Activated CD8-positive, alpha-beta T cell treated with anti-CD3 and anti-CD28 coated beads for 36 hours (primary cell): ENCODE measurements at regions not wholly inside any gene's neighbourhood (a gene's known extent, or its start where the extent isn't known, plus 50 kb on each side); places are given as distances from the start of the nearest gene placed in this dataset.

Experiments
- ATAC-seq: fragments of 200-7000 bp; cut with Tn5 transposase; one replicate; pipeline ENCODE4 v1.10.0; 2021; ENCODE audit warnings: mild to moderate bottlenecking, moderate library complexity
- CTCF ChIA-PET: fragments of 350-600 bp; sonication (Branson Sonifier 250); formaldehyde crosslinking; loops from one replicate; lab custom pipeline; 2021; ENCODE audit warnings: antibody characterized with exemption; lab: Charles Lee
- POLR2A ChIA-PET: fragments of 350-600 bp; sonication (Branson Sonifier 250); formaldehyde crosslinking; loops from one replicate; lab custom pipeline; 2021; ENCODE audit warnings: antibody characterized with exemption; lab: Charles Lee
- DNase-seq: peaks from one replicate; pipeline ENCODE4 v3.0.0-alpha.2; 2020
- H3K27ac Mint-ChIP-seq: one replicate; pipeline ENCODE4 v1.8.0; 2021; ENCODE audit warnings: mild to moderate bottlenecking, mixed read lengths
- H3K27me3 Mint-ChIP-seq: one replicate; pipeline ENCODE4 v1.8.0; 2021; ENCODE audit warnings: mixed read lengths
- H3K36me3 Mint-ChIP-seq: one replicate; pipeline ENCODE4 v1.8.0; 2021; ENCODE audit warnings: low read depth, mixed read lengths
- H3K4me1 Mint-ChIP-seq: one replicate; pipeline ENCODE4 v1.8.0; 2021; ENCODE audit warnings: low read depth, mixed read lengths
- H3K4me3 Mint-ChIP-seq: one replicate; pipeline ENCODE4 v1.8.0; 2021; ENCODE audit warnings: mild to moderate bottlenecking, moderate library complexity, mixed read lengths
- H3K9me3 Mint-ChIP-seq: one replicate; pipeline ENCODE4 v1.8.0; 2021; ENCODE audit warnings: mixed read lengths
- intact Hi-C: fragments of 100-400 bp; cut with micrococcal nuclease; formaldehyde crosslinking; loops from one replicate; pipeline ENCODE4 v1.10.0; 2022
- TF ChIP-seq, protein P1 (sequence below): fragments of 200-600 bp; IDR thresholded peaks from one replicate; pipeline ENCODE4 v1.8.0; 2022; ENCODE audit warnings: antibody characterized with exemption, mild to moderate bottlenecking

DNA sequence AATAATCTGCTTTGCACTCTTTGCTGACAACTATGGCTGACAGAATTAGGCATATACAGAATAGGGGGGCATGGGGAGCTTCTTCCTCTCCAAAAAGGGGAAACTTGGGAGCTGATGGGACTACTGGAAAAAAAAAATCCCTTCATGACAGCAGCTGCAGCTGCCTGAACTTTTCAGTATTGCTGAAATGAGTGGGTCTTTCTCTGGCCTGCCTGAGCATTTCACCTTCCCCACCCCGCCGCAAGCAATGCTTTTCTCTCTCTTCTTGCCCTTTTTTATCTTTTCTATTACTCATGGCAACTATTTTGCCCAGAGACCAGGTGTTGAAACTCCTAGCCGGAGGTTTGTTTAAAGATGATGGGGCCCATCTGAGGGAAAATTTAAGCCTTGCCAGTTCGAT lies 244.9 kb downstream of the SEMA3D start:
- Mint-ChIP-seq H3K4me3 (no peak overlapping the region), H3K9me3 (no peaks in the 10 kb centered on the region), H3K4me1 (no peaks in the 10 kb centered on the region), H3K27ac (no peak overlapping the region), H3K27me3 (no peaks in the 10 kb centered on the region), H3K36me3 (no peaks in the 10 kb centered on the region)
- DNase-seq (no peak), ATAC-seq (no peak)
- POLR2A ChIA-PET = no interaction called here
- TF ChIP-seq, protein P1, sequence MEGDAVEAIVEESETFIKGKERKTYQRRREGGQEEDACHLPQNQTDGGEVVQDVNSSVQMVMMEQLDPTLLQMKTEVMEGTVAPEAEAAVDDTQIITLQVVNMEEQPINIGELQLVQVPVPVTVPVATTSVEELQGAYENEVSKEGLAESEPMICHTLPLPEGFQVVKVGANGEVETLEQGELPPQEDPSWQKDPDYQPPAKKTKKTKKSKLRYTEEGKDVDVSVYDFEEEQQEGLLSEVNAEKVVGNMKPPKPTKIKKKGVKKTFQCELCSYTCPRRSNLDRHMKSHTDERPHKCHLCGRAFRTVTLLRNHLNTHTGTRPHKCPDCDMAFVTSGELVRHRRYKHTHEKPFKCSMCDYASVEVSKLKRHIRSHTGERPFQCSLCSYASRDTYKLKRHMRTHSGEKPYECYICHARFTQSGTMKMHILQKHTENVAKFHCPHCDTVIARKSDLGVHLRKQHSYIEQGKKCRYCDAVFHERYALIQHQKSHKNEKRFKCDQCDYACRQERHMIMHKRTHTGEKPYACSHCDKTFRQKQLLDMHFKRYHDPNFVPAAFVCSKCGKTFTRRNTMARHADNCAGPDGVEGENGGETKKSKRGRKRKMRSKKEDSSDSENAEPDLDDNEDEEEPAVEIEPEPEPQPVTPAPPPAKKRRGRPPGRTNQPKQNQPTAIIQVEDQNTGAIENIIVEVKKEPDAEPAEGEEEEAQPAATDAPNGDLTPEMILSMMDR = no peak
- CTCF ChIA-PET = no interaction called here
- intact Hi-C loops = no loop called here

DNA sequence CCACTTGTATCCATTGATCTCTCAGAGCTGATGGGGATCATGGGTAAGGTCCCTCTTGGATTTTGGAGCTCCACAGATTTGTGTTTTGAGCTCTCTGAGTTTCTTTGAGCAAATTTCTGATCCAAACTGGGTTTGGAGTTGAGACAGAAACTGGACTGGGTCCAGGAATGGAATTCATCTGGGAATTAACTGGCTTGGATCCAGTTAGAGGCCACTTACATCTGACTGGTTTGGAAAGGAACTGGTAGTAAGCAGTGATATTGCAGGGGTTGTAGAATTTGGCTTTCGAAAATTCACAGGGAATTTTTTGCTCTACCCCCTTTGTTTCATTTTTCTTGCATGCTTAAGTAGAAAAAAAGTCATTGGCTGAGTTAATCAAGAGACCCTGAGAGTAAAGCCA lies 245.6 kb downstream of the SEMA3D start:
- Mint-ChIP-seq H3K9me3 (no peaks in the 10 kb centered on the region), H3K4me3 (no peak overlapping the region), H3K27me3 (no peaks in the 10 kb centered on the region), H3K27ac (no peak overlapping the region), H3K36me3 (no peaks in the 10 kb centered on the region), H3K4me1 (no peaks in the 10 kb centered on the region)
- CTCF ChIA-PET = interaction anchor here (0.9 kb wide), 1 partner anchor 29 kb away, joined by 3 read pairs; no protein-coding TSS in a partner anchor
- no peak for ATAC-seq
- no peak for DNase-seq
- intact Hi-C loops = no loop called here
- POLR2A ChIA-PET = no interaction called here
- TF ChIP-seq, protein P1 = no peak

DNA sequence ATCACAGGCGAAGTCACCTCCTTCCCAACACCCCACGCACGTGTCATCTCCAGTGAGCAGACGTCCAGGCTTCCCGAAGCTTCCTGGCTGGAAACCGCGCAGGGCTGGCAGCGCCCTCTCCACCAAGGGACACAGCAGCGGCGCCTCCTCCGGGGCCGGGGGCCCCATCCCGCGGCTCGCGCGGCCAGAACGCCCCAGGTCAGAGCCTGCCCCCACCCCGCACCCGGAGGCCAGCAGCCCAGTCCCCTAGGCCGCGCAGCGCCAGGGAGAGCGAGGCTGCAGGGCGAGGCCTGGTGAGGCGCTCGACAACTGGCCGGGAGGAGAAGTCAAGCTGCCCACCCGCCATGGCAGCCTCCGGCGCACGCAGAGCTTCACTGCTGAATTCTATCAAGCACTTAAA lies 247.0 kb downstream of the SEMA3D start:
- TF ChIP-seq, protein P1 = no peak
- CTCF ChIA-PET = no interaction called here

DNA sequence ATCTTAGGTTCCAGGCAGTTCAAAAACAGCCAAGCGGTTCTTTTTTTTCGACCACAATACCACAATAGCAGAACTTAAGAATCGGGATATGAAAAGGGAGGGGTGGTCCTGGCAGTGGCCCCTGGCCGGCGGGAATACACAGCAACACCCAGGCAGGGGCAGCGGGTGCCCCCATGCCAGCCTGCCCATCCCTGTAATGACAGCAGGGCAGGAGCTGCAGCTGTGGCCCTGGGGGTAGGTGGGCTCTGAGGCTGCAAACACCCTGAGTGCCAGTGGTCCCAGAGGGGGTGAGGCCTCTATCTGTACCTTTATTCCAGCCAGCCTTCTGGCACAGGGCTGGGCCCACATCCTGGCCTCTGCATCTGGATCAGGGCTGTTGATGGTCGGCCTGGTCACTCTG lies 247.4 kb downstream of the SEMA3D start:
- no peak for DNase-seq
- H3K27ac Mint-ChIP-seq = no peak overlapping the region
- intact Hi-C loops = no loop called here
- ATAC-seq = no peak
- no peak overlapping the region for H3K4me3 Mint-ChIP-seq
- no peaks in the 10 kb centered on the region for H3K4me1 Mint-ChIP-seq
- H3K36me3 Mint-ChIP-seq = no peaks in the 10 kb centered on the region
- H3K27me3 Mint-ChIP-seq = no peaks in the 10 kb centered on the region
- ChIA-PET CTCF (no interaction called here), POLR2A (no interaction called here)
- TF ChIP-seq, protein P1 = no peak
- no peaks in the 10 kb centered on the region for H3K9me3 Mint-ChIP-seq

More for the DNA sequence above, 247.0 kb downstream of the SEMA3D start:
- ATAC-seq = no peak
- H3K4me1 Mint-ChIP-seq = no peaks in the 10 kb centered on the region
- intact Hi-C loops = no loop called here
- H3K9me3 Mint-ChIP-seq = no peaks in the 10 kb centered on the region
- no peak for DNase-seq
- H3K27ac Mint-ChIP-seq = no peak overlapping the region
- H3K36me3 Mint-ChIP-seq = no peaks in the 10 kb centered on the region
- H3K27me3 Mint-ChIP-seq = no peaks in the 10 kb centered on the region
- POLR2A ChIA-PET = no interaction called here
- no peak overlapping the region for H3K4me3 Mint-ChIP-seq

DNA sequence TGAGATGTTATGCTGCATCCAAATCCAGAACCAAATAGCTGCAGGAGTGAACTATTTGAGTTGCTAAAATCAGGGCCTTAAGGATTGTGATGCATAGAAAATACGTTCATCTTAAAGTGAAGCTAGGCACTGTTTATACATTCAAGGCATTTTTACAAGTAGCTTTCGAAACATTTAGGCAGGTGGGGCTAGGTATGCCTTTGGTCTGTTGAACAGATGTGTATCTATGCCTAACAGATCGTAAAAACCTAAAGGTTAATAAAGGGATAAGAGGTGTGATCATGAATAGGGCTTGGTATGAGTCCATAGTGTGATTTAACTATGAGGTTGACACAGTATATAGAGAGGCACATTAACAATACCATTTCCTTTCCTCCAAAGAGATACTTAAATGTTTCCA lies 262.5 kb downstream of the SEMA3D start:
- no peak overlapping the region for H3K4me3 Mint-ChIP-seq
- TF ChIP-seq, protein P1 = no peak
- no peaks in the 10 kb centered on the region for H3K27me3 Mint-ChIP-seq
- no peaks in the 10 kb centered on the region for H3K4me1 Mint-ChIP-seq
- peaks cover 7% of the 10 kb centered on the region for H3K9me3 Mint-ChIP-seq
- H3K36me3 Mint-ChIP-seq = no peaks in the 10 kb centered on the region
- intact Hi-C loops = no loop called here
- ATAC-seq (no peak), DNase-seq (no peak)
- CTCF ChIA-PET = no interaction called here
- no peak overlapping the region for H3K27ac Mint-ChIP-seq
- POLR2A ChIA-PET = no interaction called here
